CD4-positive, CD25-positive, alpha-beta regulatory T cell (primary cell): ENCODE measurements at regions not wholly inside any gene's neighbourhood (a gene's known extent, or its start where the extent isn't known, plus 50 kb on each side); places are given as distances from the start of the nearest gene placed in this dataset.

Experiments used
- ATAC-seq, 2 donors: fragments of 150-1000 bp; cut with Tn5 transposase; one replicate each; pipeline ENCODE4 v1.10.0; 2021; ENCODE audit warnings: low read depth in 2 of 2, moderate number of reproducible peaks in 2 of 2, moderate library complexity in 1 of 2
- DNase-seq, 3 donors: peaks; one replicate each; pipeline versions ENCODE4 v3.0.0 to v3.0.0-alpha.2; 2012 to 2022; ENCODE audit warnings: mixed read lengths in 1 of 3
- H3K27ac ChIP-seq: one replicate; pipeline ENCODE4 v1.7.0; 2013; ENCODE audit warnings: mild to moderate bottlenecking, low read length; ENCODE audit not compliant: insufficient read depth, poor library complexity, severe bottlenecking
- H3K27me3 ChIP-seq: one replicate; pipeline ENCODE4 v1.7.0; 2013; ENCODE audit warnings: low read length; ENCODE audit not compliant: control insufficient read depth, insufficient read depth
- H3K36me3 ChIP-seq: one replicate; pipeline ENCODE4 v1.7.0; 2013; ENCODE audit warnings: mild to moderate bottlenecking, low read length, moderate library complexity; ENCODE audit not compliant: control insufficient read depth, insufficient read depth
- H3K4me1 ChIP-seq: 2 replicates; pipeline ENCODE4 v1.7.0; 2013; ENCODE audit warnings: mild to moderate bottlenecking, low read length; ENCODE audit not compliant: insufficient read depth, control insufficient read depth, poor library complexity, severe bottlenecking
- H3K4me3 ChIP-seq: one replicate; pipeline ENCODE4 v1.7.0; 2013; ENCODE audit warnings: low read depth, mild to moderate bottlenecking, low read length, moderate library complexity
- H3K9me3 ChIP-seq, 2 experiments: 1 replicate in 1 of 2; 2 replicates in 1 of 2; pipeline ENCODE4 v1.7.0; 2013; ENCODE audit warnings: low read length in 2 of 2, mild to moderate bottlenecking in 1 of 2, moderate library complexity in 1 of 2; ENCODE audit not compliant: control insufficient read depth in 2 of 2
- H3K27ac Mint-ChIP-seq, 3 donors: one replicate each; pipeline ENCODE4 v1.8.0; 2020 to 2022; ENCODE audit warnings: mild to moderate bottlenecking in 3 of 3, mixed read lengths in 3 of 3, moderate library complexity in 2 of 3
- H3K27me3 Mint-ChIP-seq: one replicate; pipeline ENCODE4 v1.8.0; 2022; ENCODE audit warnings: mild to moderate bottlenecking, mixed read lengths
- H3K36me3 Mint-ChIP-seq: one replicate; pipeline ENCODE4 v1.8.0; 2020; ENCODE audit warnings: mixed read lengths
- H3K4me1 Mint-ChIP-seq, 4 donors: one replicate each; pipeline ENCODE4 v1.8.0; 2020 to 2022; ENCODE audit warnings: mixed read lengths in 4 of 4, mild to moderate bottlenecking in 1 of 4
- H3K4me3 Mint-ChIP-seq, 4 donors: one replicate each; pipeline ENCODE4 v1.8.0; 2020 to 2022; ENCODE audit warnings: mild to moderate bottlenecking in 4 of 4, mixed read lengths in 4 of 4, moderate library complexity in 3 of 4
- H3K9me3 Mint-ChIP-seq, 7 donors: one replicate each; pipeline ENCODE4 v1.8.0; 2020 to 2022; ENCODE audit warnings: mixed read lengths in 7 of 7, mild to moderate bottlenecking in 3 of 7, moderate library complexity in 2 of 7

DNA sequence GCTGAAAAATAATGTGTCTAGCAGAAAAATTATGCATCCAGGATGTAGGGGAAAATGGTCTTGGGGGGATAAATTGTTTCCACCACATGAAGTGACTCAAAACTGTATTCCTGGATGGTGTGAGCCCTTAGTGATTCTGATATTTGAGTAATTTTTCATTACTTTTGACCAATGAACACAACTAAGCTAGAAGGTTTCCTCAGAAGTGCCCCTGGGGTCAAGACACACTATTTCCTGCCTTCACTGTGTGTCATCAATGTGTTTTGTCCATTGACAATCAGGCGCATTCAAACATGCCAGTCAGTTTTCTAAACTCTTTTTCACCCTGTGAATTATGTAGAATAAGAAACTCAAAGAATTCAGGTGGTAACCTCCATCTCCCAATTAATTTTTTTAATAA is 130.5 kb upstream of the REG3G start:
- no peak overlapping the region for H3K4me3 Mint-ChIP-seq
- no peaks in the 10 kb centered on the region for H3K36me3 Mint-ChIP-seq
- Histone ChIP-seq H3K36me3 (no peaks in the 10 kb centered on the region), H3K4me1 (no peaks in the 10 kb centered on the region), H3K4me3 (no peak overlapping the region), H3K9me3 (no peaks in the 10 kb centered on the region), H3K27ac (no peak overlapping the region), H3K27me3 (no peaks in the 10 kb centered on the region)
- H3K9me3 Mint-ChIP-seq: peaks cover 3 to 33% (median 9%) of the 10 kb centered on the region in 7 donors
- H3K27me3 Mint-ChIP-seq: no peaks in the 10 kb centered on the region
- DNase-seq (no peak), ATAC-seq (no peak)
- no peaks in the 10 kb centered on the region for H3K4me1 Mint-ChIP-seq
- H3K27ac Mint-ChIP-seq: no peak overlapping the region

GRCh38 chr2:78896536-78896935 is 129.0 kb upstream of the REG3G start:
- Histone ChIP-seq H3K27me3 (no peaks in the 10 kb centered on the region), H3K9me3 (no peaks in the 10 kb centered on the region), H3K36me3 (no peaks in the 10 kb centered on the region), H3K27ac (no peak overlapping the region), H3K4me1 (no peaks in the 10 kb centered on the region), H3K4me3 (no peak overlapping the region)
- no peak overlapping the region for H3K4me3 Mint-ChIP-seq
- no peak for DNase-seq
- H3K4me1 Mint-ChIP-seq: no peaks in the 10 kb centered on the region
- no peak for ATAC-seq
- no peak overlapping the region for H3K27ac Mint-ChIP-seq
- H3K9me3 Mint-ChIP-seq: peaks cover 3 to 33% (median 9%) of the 10 kb centered on the region in 7 donors
- H3K27me3 Mint-ChIP-seq: no peaks in the 10 kb centered on the region
- H3K36me3 Mint-ChIP-seq: no peaks in the 10 kb centered on the region

- ATAC-seq: no peak
- H3K4me3 Mint-ChIP-seq: no peak overlapping the region
Measured at GRCh38 chr2:78907089-78907488, 118.4 kb upstream of the REG3G start.

GRCh38 chr2:78908973-78909372 is 116.5 kb upstream of the REG3G start:
- Histone ChIP-seq H3K27ac (no peak overlapping the region), H3K4me1 (no peaks in the 10 kb centered on the region), H3K4me3 (no peak overlapping the region), H3K9me3 (no peaks in the 10 kb centered on the region), H3K36me3 (no peaks in the 10 kb centered on the region), H3K27me3 (no peaks in the 10 kb centered on the region)
- no peak for ATAC-seq
- Mint-ChIP-seq H3K27ac (no peak overlapping the region), H3K27me3 (no peaks in the 10 kb centered on the region), H3K36me3 (no peaks in the 10 kb centered on the region), H3K4me3 (no peak overlapping the region), H3K4me1 (no peaks in the 10 kb centered on the region), H3K9me3 (peaks cover under 1 to 30% (median 4%) of the 10 kb centered on the region in 7 donors)
- no peak for DNase-seq

More at GRCh38 chr2:78907089-78907488, 118.4 kb upstream of the REG3G start:
- Mint-ChIP-seq H3K9me3 (peaks cover 1 to 29% (median 4%) of the 10 kb centered on the region in 7 donors), H3K4me1 (no peaks in the 10 kb centered on the region), H3K27me3 (no peaks in the 10 kb centered on the region), H3K27ac (no peak overlapping the region), H3K36me3 (no peaks in the 10 kb centered on the region)
- Histone ChIP-seq H3K4me3 (no peak overlapping the region), H3K4me1 (no peaks in the 10 kb centered on the region), H3K27ac (no peak overlapping the region), H3K36me3 (no peaks in the 10 kb centered on the region), H3K9me3 (no peaks in the 10 kb centered on the region), H3K27me3 (no peaks in the 10 kb centered on the region)
- no peak for DNase-seq

GRCh38 chr2:78910376-78910775 is 115.1 kb upstream of the REG3G start:
- Mint-ChIP-seq H3K4me1 (no peaks in the 10 kb centered on the region), H3K27ac (no peak overlapping the region), H3K36me3 (no peaks in the 10 kb centered on the region), H3K4me3 (no peak overlapping the region), H3K9me3 (peaks cover 2 to 33% (median 5%) of the 10 kb centered on the region in 7 donors), H3K27me3 (no peaks in the 10 kb centered on the region)
- ATAC-seq: no peak
- Histone ChIP-seq H3K4me1 (no peaks in the 10 kb centered on the region), H3K9me3 (no peaks in the 10 kb centered on the region), H3K36me3 (no peaks in the 10 kb centered on the region), H3K4me3 (no peak overlapping the region), H3K27ac (no peak overlapping the region), H3K27me3 (no peaks in the 10 kb centered on the region)
- no peak for DNase-seq

GRCh38 chr2:78913257-78913656 is 112.2 kb upstream of the REG3G start:
- ATAC-seq (no peak), DNase-seq (no peak)
- Histone ChIP-seq H3K27ac (no peak overlapping the region), H3K9me3 (peaks cover 0 to 4% of the 10 kb centered on the region in 2 experiments), H3K36me3 (no peaks in the 10 kb centered on the region), H3K4me3 (no peak overlapping the region), H3K27me3 (no peaks in the 10 kb centered on the region), H3K4me1 (no peaks in the 10 kb centered on the region)
- peaks cover 3 to 17% (median 6%) of the 10 kb centered on the region in 7 donors for H3K9me3 Mint-ChIP-seq
- H3K36me3 Mint-ChIP-seq: no peaks in the 10 kb centered on the region
- no peak overlapping the region for H3K27ac Mint-ChIP-seq
- no peak overlapping the region for H3K4me3 Mint-ChIP-seq
- H3K4me1 Mint-ChIP-seq: no peaks in the 10 kb centered on the region
- no peaks in the 10 kb centered on the region for H3K27me3 Mint-ChIP-seq

DNA sequence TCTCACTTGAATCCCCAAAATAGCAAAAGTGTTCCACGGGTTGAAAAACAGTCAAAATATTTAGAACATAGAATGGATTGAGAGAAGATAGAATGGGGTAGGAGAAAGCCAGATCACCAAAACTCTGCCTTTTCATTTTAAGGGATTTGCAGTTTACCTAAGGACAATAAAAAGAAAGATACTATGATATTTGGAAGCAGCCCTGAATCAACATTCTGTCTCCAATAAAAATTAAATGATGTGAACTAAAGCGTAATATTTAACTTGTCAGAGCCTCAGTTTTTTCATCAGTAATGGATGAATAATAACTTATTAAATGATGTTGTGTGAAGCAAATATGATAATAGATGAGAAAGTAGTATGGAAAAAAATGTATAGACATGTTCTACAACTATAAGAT is 100.2 kb upstream of the REG3G start:
- Histone ChIP-seq H3K36me3 (no peaks in the 10 kb centered on the region), H3K4me3 (no peak overlapping the region), H3K4me1 (no peaks in the 10 kb centered on the region), H3K27ac (no peak overlapping the region), H3K9me3 (peaks cover 0 to 15% of the 10 kb centered on the region in 2 experiments), H3K27me3 (no peaks in the 10 kb centered on the region)
- no peaks in the 10 kb centered on the region for H3K36me3 Mint-ChIP-seq
- no peaks in the 10 kb centered on the region for H3K4me1 Mint-ChIP-seq
- no peak overlapping the region for H3K27ac Mint-ChIP-seq
- no peak overlapping the region for H3K4me3 Mint-ChIP-seq
- peaks cover 2 to 28% (median 5%) of the 10 kb centered on the region in 7 donors for H3K9me3 Mint-ChIP-seq
- ATAC-seq (no peak), DNase-seq (no peak)
- no peaks in the 10 kb centered on the region for H3K27me3 Mint-ChIP-seq

- DNase-seq: no peak
- Mint-ChIP-seq H3K27me3 (no peaks in the 10 kb centered on the region), H3K4me1 (no peaks in the 10 kb centered on the region), H3K4me3 (no peak overlapping the region), H3K27ac (no peak overlapping the region), H3K36me3 (no peaks in the 10 kb centered on the region), H3K9me3 (peaks cover 3 to 37% (median 7%) of the 10 kb centered on the region in 7 donors)
- Histone ChIP-seq H3K27me3 (no peaks in the 10 kb centered on the region), H3K9me3 (peaks cover 2 to 8% of the 10 kb centered on the region in 2 experiments), H3K4me1 (no peaks in the 10 kb centered on the region), H3K4me3 (no peak overlapping the region), H3K27ac (no peak overlapping the region), H3K36me3 (no peaks in the 10 kb centered on the region)
- ATAC-seq: no peak
Measured at GRCh38 chr2:78928502-78928901, 97.0 kb upstream of the REG3G start.
